NCI-H460 (cell line): ENCODE measurements at regions not wholly inside any gene's neighbourhood (a gene's known extent, or its start where the extent isn't known, plus 50 kb on each side); places are given as distances from the start of the nearest gene placed in this dataset.
"Not testable (repeated sequence)": the region's sequence is repeated elsewhere in the genome, so short reads cannot be mapped to it uniquely, and the experiment has no call there.

Source experiments
- DNase-seq: peaks from one replicate; pipeline ENCODE4 v3.0.0-alpha.2; 2016; ENCODE audit warnings: low read depth; ENCODE audit errors: extremely low read depth

DNA sequence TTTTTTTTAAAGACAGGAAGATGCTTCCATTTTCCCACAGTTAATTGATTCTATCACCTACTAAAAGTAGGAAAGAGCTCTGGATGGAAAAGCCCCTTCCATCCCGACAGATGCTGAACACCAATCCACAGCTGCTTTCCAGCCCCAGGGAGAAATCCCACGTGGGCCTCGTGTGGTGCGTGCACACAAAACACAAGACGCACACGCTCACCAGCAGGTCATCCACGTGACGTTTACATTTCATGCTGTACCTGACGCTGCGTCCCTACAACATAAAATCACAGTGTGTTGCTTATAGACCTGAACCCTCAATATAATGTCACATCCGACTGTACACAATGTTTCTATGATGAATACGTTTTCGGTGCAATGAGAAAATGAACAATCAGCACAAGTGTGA is 50.2 kb upstream of the DACT2 start:
- no peak for DNase-seq

DNA sequence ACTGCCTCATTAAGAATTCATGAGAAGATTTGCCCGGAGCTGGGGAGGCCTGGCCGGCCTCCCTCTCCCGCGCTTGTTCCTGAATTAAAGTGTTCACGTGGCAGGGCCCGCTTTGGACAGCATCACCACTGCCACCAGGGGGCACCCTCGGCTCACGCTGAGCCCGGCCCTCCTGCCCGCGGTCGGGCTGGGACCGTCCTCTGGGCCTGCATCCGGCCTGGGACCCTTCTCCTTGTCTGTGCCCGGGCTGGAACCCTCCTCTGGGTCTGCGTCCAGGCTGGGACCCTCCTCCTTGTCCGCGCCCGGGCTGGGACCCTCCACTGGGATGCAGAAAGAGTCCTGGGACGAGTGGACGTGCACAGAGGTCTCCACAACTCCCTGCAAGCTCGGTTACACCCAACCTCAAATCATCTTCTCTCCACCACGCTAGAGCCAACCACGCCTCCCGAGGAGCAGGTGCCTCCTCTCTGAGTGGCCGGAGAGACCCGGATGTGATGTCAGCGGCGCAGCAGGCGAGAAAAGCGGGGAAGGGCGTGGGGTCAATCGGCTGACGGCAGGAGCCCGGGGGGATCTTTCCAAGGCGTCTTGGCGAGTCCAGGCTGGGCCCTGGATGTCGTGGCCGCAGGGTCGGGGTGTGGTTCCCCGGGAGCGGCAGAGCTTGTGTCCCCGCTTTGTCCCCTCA is 50.9 kb upstream of the DACT2 start:
- peak; percentile 29 for DNase-seq

DNA sequence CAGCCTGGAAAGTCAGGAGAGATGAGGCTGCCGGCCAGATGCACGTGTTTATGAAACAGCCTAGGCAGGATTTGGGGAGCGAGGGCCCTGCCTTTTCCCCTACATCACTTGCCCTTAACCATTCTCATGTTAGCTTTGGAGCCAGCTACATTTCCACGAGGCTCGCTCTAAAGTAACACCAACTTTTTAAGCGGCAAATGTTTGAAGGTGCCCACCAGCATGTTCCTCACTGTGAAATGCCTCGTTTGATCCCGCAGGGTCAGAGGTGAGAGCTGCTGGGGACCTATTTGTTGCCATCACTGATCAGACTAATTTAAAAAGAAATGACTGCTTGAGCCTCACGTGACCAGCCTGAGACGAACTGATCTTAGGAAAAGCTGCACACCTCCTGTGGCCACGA is 51.6 kb upstream of the DACT2 start:
- no peak for DNase-seq

DNA sequence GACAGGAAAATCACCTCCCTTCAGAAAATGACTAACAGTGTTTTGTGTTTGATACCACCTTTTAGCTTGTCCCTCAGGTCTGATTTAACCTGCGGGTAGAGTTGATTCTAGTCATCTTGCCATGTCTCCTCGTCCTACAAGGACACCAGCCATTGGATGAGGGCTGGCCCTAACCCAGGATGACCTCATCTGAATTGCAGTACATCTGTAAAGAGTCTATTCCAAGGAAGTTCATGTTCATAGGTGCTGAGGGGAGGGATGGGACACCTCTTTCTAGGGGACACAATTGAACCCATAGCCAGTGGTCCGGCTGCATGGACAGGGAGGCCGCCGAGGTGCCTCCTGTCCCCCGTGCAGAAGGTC is 52.0 kb upstream of the DACT2 start:
- DNase-seq: no peak

DNA sequence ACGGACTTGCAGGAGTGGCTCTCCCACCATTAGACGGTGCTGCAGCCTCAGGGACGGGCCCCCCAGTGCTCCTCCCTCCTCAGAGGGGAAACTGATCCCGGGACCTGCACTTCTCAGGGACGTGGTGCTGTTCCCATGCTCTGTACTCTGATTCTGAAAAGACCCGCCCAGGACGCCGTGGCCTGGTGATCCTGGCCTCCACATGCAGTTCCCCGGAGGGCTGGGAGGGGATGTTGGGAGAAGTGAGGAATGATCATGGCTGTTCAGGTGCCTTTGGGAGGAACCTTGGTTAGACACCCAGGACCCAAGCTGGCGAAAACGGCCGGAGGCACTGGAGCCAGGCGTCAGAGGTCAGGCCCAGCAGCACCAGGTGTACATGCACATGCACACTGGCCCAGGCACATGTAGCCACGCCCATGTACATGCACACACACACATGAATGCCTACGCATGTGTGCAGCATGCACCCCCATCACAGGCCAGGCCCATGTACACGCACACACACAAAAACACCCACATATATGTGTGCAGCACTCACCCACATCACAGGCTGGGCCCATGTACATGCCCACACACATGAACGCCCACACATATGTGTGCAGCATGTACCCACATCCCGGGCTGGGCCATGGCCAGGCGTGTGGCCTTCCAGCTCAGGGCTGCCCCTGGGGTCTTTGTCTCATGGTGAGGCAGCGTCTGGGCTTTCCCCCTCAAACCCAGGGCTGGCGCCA is 52.6 kb upstream of the DACT2 start:
- no peak for DNase-seq

DNA sequence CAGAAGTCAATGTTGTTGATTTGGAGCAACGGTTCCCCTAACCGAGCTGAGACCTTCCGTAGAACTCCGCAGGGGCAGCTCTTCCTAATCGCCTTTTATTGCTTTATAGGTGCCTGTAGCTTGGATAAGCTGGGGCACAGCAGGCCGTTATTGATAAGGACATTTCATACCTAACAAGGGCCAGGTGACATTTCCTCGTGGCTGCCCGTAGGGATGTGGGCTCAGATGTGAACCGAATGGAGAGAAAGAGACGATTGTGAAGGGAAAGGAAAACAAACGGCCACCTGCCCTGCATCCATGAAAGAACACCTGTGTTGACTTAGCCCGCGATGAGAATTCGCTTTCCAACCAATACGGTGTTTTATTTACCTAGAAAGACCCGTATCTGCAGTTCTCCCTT is 53.3 kb upstream of the DACT2 start:
- no peak for DNase-seq

DNA sequence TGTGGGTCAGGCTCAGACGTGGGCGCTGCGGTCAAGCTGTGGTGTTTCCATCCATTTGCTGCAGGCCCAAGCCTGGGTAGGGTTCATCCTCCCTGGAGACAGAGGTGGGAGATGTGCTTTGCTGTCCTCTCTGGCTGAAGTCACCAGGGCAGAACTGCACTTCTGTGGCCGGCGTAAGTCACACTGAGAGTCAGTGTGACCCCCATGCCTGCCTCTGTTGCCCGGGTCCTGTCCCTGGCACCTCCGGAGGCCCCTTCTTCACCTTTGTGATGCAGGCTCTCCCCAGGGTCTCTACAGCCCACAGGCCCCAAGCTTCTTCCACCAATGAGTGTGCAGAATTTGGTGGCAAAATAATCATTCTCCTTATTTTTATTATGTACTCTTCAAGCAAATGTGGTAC is 53.8 kb upstream of the DACT2 start:
- no peak for DNase-seq

DNA sequence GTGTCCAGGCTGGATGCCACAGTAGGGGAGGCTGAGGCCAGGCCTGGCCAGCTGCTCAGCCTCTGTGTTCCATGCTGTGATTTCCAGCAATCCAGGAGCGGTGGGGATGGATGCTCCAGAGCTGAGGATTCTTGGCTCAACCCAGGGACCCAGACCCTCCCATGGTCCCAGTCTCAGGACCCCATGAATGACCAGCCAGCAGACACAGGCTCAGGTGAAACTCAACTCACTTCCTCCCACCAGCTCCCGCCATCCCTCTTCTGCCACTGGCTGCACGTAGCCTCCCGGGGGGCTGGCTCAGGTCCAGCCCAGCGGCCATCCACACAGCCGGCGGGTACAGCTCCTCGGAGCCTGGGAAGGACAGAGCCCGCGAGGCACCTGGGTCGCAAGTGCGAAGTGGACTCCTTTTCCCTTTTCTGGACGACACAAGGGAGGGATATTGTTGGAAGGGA is 54.5 kb upstream of the DACT2 start:
- no peak for DNase-seq

DNA sequence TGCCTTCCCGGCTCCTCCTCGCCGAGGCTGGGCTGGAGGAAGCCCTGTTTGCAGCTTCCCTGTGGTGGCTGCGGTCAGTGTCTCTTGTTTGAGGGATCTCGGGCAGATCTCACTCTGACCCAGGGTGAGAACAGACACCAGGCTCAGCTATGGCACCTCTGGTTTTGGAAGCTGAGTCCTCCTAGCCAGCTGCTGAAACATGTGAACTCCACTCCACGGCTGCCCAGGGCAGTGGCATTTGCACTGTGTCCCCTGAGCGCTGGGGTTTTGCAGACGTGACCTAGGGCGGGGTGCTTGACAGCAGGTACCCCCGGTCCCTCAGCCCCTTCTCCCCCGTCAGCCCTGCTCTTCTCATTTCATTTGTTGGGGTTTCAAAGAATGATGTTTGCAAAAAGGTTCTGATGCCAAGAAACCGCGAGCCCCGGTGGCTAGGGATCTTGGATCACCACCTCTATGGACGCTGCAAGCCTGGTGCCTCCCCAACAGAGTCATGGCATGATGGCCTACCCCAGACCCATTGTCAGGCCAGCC is 55.0 kb upstream of the DACT2 start:
- DNase-seq: no peak

DNA sequence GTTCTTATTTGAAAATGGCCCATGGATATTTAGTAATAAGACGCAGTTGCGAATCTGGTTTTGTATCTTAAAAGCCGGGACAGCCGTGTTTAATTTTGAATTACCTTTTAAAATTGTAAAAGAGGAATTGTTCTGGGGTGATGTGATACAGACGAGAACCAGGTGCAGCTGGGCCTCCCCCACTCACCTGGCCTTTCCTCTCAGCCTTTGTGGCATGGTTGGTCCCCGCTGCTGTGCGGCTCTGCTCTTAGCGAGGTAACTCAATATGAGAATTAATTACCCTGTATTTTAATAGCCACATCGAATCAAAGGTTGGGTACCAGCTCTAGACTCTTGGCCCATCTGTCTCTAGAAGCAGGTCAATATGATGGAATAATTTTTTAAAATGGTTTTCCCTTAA is 56.5 kb upstream of the DACT2 start:
- DNase-seq: no peak

DNA sequence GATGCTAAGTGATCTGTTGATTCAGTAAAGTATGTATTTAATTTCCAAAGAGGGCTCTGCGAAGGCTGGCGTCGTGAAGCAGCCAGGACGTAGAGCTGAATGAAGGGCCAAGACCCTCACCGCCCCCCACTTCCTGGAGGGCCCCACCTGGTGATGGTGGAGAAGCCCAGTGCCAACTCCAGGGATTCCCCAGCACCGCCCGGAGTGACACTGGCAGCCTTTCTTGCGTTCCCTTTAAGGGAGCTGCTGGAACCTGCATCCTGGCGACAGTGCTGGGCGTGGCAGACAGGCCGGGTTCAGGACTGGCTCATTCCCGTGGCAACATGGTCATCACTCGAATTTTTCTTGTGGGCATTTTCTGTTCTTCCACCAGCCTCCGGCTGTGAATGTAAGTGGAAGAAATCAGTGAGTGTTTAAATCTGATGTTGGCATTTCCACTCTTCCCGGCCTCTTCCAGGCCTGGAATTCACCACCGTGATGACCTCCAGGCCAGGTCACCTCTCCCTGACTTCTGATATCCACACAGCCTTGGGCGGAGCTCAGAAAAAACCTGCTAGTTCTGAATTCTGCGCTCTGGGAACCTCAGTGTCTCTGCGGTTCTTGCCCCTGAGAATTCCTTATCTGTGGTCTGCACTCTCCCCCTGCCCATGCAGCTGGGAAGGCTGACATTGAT is 57.4 kb upstream of the DACT2 start:
- no peak for DNase-seq

DNA sequence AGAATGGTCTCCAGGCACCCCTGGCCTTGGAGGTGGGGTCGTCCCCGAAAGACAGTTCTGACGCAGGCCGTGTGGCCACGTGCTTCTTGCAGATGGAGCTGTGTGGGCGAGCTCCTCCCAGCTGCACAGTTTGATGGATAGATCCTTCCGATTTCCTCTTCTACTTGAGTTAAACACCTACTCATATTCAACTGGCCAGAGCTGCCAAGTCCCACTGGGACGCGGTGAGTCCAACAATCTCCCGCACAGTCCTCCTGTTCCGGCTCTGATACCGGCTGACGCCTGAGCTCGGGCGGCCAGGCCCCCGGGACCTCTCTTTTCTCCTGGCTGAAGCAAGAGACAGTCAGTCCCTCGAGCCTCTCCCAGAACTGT is 57.9 kb upstream of the DACT2 start:
- DNase-seq: no peak

DNA sequence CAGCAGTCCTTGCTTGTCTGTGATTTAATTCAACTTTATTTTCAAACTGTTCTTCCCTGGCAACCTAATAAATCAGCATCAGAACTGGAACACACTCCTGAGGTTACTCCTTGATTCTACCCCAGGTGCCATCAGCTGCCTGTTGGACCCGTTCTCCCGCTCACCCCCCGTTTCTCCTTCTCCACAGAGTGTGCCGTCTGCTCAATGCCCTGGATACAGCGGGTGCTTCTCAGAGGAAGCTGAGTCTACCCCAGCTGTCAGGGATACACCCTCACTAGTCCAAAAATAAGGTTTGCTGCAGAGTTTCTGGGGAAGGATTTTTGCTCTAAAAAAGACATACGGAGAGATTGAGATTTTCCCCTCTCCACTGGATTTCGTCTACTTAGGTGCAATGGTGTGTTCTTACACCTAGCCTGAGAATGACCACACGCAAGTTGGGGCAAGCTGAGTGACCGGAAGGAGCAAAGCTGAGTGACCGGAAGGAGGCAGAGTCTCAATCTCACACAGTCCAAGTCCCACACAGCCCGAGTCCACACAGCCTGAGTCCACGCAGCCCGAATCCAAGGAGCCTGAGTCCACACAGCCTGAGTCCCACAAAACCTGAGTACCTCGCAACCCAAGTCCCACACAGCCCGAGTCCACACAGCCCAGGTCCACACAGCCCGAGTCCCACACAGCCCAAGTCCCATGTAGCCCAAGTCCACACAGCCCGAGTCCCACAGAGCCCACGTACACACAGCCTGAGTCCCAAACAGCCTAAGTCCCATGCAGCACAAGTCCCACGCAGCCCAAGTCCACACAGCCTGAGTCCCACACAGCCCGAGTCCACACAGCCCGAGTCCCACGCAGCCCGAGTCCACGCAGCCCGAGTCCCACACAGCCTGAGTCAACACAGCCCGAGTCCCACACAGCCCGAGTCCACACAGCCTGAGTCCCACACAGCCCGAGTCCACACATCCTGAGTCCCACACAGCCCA is 58.6 kb upstream of the DACT2 start:
- no peak for DNase-seq

DNA sequence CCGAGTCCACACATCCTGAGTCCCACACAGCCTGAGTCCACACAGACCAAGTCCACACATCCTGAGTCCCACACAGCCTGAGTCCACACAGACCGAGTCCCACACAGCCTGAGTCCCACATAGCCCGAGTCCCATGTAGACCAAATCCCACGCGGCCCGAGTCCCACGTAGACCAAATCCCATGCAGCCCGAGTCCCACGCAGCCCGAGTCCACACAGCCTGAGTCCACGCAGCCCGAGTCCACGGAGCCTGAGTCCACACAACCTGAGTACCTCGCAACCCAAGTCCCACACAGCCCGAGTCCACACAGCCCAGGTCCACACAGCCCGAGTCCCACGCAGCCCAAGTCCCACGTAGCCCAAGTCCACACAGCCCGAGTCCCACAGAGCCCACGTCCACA is 60.0 kb upstream of the DACT2 start:
- not testable (repeated sequence) for DNase-seq

DNA sequence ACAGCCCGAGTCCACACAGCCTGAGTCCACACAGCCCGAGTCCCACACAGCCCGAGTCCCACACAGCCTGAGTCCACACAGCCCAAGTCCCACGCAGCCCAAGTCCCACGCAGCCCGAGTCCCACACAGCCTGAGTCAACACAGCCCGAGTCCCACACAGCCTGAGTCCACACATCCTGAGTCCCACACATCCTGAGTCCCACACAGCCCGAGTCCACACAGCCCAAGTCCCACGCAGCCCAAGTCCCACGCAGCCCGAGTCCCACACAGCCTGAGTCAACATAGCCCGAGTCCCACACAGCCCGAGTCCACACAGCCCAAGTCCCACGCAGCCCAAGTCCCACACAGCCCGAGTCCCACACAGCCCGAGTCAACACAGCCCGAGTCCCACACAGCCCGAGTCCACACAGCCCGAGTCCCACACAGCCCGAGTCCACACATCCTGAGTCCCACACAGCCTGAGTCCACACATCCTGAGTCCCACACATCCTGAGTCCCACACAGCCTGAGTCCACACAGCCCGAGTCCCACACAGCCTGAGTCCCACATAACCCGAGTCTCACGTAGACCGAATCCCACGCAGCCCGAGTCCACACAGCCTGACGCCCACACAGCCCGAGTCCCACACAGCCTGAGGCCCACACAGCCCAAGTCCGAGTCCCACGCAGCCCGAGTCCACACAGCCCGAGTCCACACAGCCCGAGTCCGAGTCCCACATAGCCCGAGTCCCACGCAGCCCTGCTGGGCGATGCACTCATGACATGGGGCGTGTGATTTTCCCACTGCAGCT is 60.6 kb upstream of the SMOC2 start:
- DNase-seq: not testable (repeated sequence)

DNA sequence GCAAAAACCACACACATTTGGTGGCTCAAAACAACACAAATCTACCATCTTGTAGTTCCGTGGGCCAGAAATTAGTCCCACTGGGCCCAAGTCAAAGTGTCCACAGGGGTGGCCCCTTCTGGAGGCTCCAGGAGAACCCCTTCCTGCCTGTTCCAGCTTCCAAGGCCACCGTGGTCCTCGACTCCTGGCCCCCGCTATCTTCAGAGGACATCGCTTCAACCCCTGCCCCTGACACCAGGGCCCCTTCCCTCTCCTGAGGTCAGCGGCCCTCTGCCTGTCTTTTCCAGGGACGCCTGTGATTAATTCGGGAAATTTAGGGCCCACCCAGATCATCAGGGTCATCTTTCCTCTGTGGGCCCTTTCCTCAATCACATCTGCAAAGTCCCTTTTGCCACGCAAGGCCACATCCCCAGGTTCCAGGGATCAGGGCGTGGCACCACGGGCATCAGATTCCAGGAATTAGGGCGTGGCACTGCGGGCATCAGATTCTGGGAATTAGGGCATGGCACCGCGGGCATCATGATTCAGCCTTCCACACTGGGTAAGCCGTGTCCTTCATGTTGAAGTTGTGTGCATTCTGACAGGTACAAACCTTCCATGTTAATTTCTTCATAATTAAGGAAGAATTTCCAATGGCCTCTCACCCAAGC is 59.9 kb upstream of the SMOC2 start:
- no peak for DNase-seq

DNA sequence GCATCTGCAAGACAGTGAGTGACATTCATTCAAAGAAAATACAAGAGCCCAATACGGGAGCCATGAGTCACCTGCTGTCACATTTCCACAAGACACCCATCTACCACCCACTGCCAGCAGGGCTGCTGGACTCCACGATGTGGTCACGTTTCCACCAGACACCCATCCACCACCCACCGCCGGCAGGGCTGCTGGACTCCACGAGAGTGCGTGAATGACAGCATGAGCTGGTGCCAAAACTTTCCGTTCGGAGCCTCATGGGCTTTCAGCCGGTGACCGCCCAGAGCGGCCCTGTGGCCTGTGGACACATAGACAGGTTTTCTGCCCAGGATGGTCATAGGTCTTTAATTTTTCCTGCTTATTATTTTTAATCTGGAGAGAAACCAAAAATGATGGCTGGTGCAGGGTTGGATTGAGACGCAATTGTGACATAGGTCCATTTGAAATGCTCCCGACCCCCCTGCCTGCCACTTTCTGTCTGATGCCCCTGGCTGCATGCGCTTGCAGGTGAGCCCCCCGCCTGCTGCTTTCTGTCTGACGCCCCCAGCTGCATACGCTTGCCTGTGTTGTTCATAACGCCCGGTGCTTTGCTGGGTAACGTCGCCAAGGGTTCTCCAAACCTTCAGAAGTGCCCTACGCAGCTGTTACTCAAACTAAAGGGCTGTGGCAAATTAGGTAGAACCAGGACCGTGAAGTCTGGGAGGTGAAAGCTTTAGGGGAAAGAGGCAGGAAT is 59.1 kb upstream of the SMOC2 start:
- DNase-seq: no peak

DNA sequence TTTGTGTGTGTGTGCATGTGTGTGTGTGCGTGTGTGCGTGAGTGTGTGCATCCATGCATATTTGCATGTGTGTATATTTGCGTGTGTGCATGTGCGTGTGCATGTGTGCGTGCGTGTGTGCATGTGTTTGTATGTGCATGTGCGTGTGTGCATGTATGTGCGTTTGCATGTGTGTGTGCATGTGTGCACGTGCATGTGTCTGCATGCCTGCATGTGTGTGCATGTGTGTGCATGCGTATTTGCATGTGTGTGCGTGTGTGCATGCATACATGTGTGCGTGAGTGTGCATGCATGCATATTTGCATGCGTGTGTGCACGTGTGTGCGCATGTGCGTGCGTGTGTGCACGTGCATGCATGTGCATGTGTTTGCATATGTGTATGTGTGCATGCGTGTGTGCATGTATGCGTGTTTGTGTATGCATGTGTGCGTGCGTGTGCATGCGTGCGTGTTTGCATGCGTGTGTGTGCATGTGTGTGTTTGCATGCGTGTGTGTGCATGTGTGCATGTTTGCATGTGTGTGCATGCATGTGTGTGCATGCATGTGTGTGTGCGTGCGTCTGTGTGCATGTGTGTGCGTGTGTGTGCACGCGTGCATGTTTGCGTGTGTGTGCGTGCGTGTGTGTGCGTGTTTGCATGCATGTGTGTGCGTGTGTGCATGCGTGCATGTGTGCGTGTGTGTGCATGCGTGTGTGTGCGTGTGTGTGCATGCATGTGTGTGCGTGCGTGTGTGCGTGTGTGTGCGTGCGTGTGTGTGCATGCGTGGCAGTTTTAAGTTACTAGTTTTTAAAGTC is 57.7 kb upstream of the SMOC2 start:
- DNase-seq: no peak
